Activated T-cell treated with anti-CD3 and anti-CD28 coated beads, Interleukin-2, amount 50 U/mL, for 4 hours (primary cell): ENCODE measurements at regions not wholly inside any gene's neighbourhood (a gene's known extent, or its start where the extent isn't known, plus 50 kb on each side); places are given as distances from the start of the nearest gene placed in this dataset.

Experiments used
- ATAC-seq, 2 donors: fragments of 200-7000 bp; cut with Tn5 transposase; one replicate each; pipeline ENCODE4 v1.10.0; 2021
- DNase-seq: peaks from one replicate; pipeline ENCODE4 v3.0.0-alpha.2; 2020
- H3K27me3 Mint-ChIP-seq: one replicate; pipeline ENCODE4 v1.8.0; 2021; ENCODE audit warnings: low read depth, mixed read lengths
- H3K36me3 Mint-ChIP-seq: one replicate; pipeline ENCODE4 v1.8.0; 2022; ENCODE audit warnings: mixed read lengths; ENCODE audit not compliant: insufficient read depth
- H3K4me1 Mint-ChIP-seq: one replicate; pipeline ENCODE4 v1.8.0; 2021; ENCODE audit warnings: low read depth, mixed read lengths
- H3K4me3 Mint-ChIP-seq: one replicate; pipeline ENCODE4 v1.8.0; 2021; ENCODE audit warnings: mild to moderate bottlenecking, moderate library complexity, mixed read lengths
- H3K9me3 Mint-ChIP-seq: one replicate; pipeline ENCODE4 v1.8.0; 2021; ENCODE audit warnings: mixed read lengths

DNA sequence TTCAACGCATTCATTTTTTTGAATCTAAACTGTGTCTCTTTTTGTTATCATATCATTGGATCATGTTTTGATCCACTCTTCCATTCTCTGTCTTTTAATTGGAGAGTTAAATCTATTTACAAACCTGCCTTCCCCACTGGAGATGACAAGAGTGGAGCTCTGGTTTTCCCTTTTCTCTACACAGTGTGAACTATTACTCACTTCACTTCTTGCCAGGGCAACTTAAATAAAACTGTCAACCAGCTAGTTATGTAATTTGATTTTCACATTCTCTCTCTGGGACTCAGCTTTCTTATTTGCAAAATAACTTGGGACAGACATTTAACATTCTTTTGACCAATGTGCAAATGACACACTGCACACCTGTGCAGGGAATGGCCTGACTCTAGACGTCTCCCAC is 230.8 kb upstream of the CST7 start:
- Mint-ChIP-seq H3K4me1 (no peaks in the 10 kb centered on the region), H3K27me3 (peaks cover 3% of the 10 kb centered on the region), H3K36me3 (peaks cover 4% of the 10 kb centered on the region), H3K4me3 (no peak overlapping the region), H3K9me3 (peaks cover 8% of the 10 kb centered on the region)
- DNase-seq (no peak), ATAC-seq (no peak)

DNA sequence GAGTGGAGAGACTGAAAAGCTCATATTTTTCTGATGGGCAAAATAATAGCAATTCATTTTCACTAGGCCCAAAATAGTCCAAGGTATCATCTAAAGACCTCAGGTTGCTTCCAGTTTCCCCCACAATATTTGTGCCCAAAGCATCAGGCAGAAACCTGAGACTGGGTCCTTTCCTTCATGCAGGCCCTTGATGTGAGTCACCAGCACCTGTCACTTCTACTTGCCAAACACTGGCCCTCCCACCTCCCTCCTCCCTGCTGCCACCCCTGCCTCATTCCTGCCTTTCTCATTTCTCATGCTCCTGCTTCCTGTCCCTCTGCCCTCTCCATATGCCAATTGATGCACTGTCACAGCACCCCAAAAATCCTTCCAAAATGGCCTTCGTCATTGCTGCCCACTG is 230.4 kb upstream of the CST7 start:
- Mint-ChIP-seq H3K27me3 (peaks cover 5% of the 10 kb centered on the region), H3K9me3 (peaks cover 8% of the 10 kb centered on the region), H3K36me3 (peaks cover 4% of the 10 kb centered on the region), H3K4me3 (no peak overlapping the region), H3K4me1 (no peaks in the 10 kb centered on the region)
- no peak for ATAC-seq
- no peak for DNase-seq

DNA sequence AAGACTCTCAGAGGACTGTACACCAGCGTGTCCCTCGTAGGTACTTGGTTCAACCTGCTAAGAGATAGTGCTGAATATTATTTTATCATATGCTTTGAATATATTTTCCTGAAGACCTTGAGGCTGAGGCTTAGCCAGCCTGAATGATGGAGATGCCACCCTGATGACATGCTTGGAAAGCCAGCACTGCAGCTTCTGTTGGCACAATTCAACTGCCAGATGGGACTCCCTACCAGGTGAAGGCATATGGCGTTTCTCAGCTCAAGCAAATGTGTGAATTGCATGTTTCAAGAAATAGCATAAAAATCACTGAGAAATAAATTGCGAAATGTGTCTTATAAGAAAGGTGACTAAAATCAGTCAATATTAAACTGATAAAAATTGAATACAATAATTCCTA is 228.1 kb upstream of the CST7 start:
- DNase-seq (no peak), ATAC-seq (no peak)
- Mint-ChIP-seq H3K4me3 (no peak overlapping the region), H3K9me3 (no peaks in the 10 kb centered on the region), H3K36me3 (no peaks in the 10 kb centered on the region), H3K4me1 (no peaks in the 10 kb centered on the region), H3K27me3 (peaks cover 9% of the 10 kb centered on the region)

DNA sequence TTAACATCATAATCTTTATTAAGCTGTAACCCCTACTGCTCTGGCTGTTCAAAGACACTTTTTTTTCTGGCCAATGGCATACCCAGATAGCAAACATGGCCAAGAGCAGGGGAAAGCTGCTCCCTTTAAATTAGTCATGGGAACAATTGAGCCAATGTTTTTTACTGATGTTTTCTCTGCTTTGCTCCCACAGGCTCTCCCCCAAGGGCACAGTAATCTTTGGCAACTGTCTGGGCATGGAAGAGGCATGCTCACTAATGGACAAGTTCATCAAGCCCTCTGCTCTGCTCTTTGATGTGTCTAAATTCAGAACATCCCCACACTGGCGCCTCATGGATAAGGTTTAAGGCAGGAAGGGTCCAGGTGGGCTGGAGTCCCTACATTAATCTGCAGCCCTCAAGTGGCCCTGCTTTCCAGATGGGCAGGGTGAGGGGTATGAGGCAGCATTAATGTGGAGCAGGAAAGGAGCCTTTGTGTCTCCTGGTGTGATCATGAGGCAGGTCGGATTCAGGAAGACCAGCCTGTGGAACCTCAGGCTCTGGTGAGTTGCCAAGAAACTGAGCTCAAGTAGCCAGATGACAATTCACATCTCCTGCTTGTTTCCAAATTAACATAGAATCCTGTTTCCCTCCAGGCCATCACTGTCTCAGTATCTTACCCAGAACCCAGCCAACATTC is 227.0 kb upstream of the CST7 start:
- Mint-ChIP-seq H3K4me3 (no peak overlapping the region), H3K9me3 (no peaks in the 10 kb centered on the region), H3K4me1 (no peaks in the 10 kb centered on the region), H3K27me3 (peaks cover 9% of the 10 kb centered on the region), H3K36me3 (no peaks in the 10 kb centered on the region)
- no peak for DNase-seq
- ATAC-seq = no peak

DNA sequence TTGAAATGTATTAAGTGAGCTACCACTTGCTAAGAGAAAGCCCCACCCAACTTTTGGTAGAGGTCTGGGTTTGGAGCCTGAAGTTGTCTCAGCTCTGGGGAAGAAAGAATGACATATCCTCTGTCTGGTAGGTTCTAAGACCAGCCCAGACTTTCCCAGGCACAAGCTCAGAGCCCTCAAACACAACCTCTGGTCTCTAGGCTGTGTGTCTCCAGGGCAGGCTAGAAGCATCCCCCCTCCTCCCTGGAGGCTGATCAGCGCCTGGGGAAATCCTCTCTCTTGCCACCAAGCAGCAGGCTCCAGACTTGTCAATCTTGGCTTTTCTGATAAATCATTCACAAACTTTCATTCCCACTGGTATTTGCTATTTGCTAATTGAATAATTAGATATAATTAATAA is 226.5 kb upstream of the CST7 start:
- H3K4me1 Mint-ChIP-seq = no peaks in the 10 kb centered on the region
- H3K9me3 Mint-ChIP-seq = no peaks in the 10 kb centered on the region
- no peak for DNase-seq
- peaks cover 9% of the 10 kb centered on the region for H3K27me3 Mint-ChIP-seq
- no peak overlapping the region for H3K4me3 Mint-ChIP-seq
- H3K36me3 Mint-ChIP-seq = no peaks in the 10 kb centered on the region
- no peak for ATAC-seq

DNA sequence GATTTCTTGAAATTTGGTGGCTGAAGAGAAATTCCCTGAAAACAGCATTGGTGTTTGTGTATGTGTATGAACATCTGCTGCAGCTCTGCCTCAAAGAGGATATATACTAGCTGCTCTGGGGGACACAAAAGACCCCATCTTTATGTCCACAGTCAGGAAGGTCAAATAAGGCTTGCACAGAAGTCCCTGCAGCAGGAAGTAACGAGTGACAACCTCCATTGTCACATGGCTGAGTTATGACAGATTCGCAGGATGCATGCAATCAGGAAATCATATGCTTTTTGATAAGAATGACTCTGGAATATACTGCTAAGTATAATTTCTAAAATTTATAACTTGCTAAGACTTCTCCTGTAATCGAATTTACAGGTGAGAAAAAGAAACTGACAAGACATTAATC is 225.9 kb upstream of the CST7 start:
- H3K9me3 Mint-ChIP-seq = no peaks in the 10 kb centered on the region
- H3K27me3 Mint-ChIP-seq = peaks cover 9% of the 10 kb centered on the region
- ATAC-seq = no peak
- H3K4me1 Mint-ChIP-seq = no peaks in the 10 kb centered on the region
- no peaks in the 10 kb centered on the region for H3K36me3 Mint-ChIP-seq
- no peak overlapping the region for H3K4me3 Mint-ChIP-seq
- no peak for DNase-seq

DNA sequence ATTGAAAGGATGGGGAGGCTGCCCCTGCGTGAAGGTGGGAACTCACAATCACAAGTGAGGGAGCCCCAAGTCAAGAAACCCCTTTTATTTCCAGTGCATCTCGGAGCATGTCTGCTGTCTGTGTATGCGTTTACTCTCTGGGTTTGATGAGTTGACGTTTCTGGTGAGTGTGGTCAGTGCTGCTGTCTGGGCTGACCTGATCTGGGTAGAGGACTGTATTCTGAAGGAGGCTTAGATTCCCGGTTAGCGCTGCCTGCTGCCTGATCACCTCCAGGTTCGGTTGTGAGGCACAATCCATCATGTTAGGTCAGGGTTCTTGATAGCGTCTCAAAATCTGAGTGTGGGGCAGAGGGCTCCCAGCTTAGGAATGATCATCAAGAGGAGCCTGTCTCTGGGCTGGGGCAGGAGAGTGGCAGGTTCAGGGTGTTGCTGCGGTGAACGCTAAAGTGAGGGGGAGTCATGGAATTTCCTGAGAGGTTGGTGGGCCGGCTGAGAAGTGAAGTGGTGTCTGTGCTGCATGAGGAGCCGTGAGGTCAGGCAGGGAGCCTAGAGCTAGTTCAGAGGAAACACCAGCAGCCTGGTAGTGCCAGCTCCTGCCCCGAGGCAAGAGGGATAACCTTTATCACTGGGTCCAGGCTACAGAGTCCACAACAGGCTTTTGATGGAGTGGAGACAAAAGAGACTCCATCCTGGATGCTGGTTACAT is 225.3 kb upstream of the CST7 start:
- Mint-ChIP-seq H3K27me3 (peaks cover 9% of the 10 kb centered on the region), H3K4me3 (no peak overlapping the region), H3K36me3 (no peaks in the 10 kb centered on the region), H3K4me1 (no peaks in the 10 kb centered on the region), H3K9me3 (no peaks in the 10 kb centered on the region)
- DNase-seq = no peak
- ATAC-seq = no peak

DNA sequence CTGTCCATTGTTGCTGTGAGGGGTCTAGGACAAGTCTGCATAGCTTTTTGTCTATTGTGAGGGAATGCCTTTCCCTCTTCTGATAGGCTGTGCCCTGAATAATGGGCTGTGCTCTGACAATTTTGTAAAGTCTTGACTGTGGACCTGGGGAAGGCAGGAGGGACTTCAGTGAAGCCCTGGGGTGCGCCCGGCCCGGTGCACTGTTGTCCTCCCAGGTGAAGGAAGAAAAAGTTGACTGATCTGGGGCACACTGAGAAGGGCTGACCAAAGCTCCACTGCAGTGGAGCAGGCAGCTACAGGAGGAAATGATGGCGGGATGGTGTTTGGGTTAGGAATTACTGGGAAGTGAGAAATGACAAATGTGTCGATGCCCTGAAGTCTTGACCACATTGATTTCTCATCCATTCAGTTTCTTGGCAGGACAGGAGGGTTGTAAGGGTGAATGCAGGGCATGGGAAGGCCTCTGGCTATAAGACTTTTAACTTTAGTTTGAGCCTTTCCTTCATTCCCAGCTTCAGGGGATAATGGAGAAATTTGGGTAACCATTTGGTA is 224.0 kb upstream of the CST7 start:
- H3K36me3 Mint-ChIP-seq = no peaks in the 10 kb centered on the region

DNA sequence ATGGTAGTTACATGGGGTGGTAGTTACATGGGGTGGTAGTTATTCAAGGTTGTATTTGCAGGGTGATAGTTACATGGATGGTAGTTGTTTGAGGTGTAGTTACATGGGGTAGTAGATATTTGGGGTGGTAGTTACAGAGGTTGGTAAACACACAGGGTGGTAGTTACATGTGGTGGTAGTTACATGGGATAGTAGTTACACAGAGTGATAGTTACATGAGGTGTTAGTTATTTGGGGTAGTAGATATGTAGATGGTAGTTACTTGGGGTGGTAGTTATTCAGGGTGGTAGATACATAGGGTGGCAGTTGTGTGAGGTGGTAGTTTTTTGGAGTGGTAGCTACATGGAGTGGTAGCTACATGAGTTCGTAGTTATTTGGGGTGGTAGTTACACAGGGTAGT is 221.3 kb upstream of the CST7 start:
- no peaks in the 10 kb centered on the region for H3K4me1 Mint-ChIP-seq
- DNase-seq = no peak
- H3K9me3 Mint-ChIP-seq = no peaks in the 10 kb centered on the region
- peaks cover 6% of the 10 kb centered on the region for H3K27me3 Mint-ChIP-seq
- ATAC-seq = no peak
- H3K4me3 Mint-ChIP-seq = no peak overlapping the region
- no peaks in the 10 kb centered on the region for H3K36me3 Mint-ChIP-seq

More for the DNA sequence above, 224.0 kb upstream of the CST7 start:
- ATAC-seq = no peak
- no peak for DNase-seq
- Mint-ChIP-seq H3K4me1 (no peaks in the 10 kb centered on the region), H3K9me3 (no peaks in the 10 kb centered on the region), H3K4me3 (no peak overlapping the region), H3K27me3 (peaks cover 9% of the 10 kb centered on the region)

DNA sequence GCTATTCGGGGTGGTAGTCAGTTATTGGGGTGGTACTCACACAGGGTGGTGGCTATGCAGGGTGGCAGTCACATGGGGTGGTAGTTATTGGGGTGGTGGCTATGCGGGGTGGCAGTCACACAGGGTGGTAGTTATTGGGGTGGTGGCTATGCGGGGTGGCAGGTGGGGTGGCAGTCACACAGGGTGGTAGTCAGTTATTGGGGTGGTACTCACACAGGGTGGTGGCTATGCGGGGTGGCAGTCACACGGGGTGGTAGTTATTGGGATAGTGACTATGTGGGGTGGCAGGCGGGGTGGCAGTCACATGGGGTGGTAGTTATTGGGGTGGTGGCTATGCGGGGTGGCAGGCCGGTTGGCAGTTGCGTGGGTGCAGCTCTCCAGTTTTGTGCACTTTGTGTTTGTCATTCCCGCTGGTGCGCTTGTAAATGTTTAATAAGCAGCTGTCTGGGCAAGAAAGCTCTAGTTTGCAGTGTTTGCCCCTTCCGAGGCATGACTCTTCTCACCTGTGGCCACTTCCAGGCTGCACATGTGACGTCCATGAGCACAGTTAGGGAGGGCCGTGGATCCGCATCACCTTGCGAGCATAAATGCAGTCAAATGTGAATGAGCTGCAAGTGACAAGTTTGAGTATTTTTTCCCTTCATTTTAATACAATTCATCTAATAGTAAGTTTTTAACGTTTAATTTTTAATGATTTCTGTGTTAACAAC is 219.0 kb upstream of the CST7 start:
- ATAC-seq (no peak), DNase-seq (no peak)
- Mint-ChIP-seq H3K36me3 (no peaks in the 10 kb centered on the region), H3K4me1 (no peaks in the 10 kb centered on the region), H3K27me3 (no peaks in the 10 kb centered on the region), H3K9me3 (no peaks in the 10 kb centered on the region), H3K4me3 (no peak overlapping the region)

DNA sequence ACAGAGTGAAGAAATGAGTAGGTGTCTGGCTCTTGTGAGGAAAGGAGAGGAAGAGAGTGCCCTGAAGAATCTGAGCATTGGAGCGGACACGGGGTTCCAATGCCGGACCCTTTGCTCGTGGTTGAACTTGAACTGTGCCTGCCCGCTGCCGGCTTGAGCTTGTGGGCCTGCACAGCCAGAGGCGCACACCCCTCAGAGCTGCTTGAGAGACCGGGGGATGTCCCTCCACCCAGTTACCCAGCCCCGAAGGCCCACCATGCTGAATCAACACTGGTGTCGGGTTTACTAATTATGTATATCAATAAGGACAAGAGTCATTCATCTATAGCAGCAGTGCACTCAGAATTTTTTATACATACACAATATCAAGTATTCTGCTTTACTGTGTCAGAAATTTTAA is 218.3 kb upstream of the CST7 start:
- no peaks in the 10 kb centered on the region for H3K27me3 Mint-ChIP-seq
- ATAC-seq = no peak

DNA sequence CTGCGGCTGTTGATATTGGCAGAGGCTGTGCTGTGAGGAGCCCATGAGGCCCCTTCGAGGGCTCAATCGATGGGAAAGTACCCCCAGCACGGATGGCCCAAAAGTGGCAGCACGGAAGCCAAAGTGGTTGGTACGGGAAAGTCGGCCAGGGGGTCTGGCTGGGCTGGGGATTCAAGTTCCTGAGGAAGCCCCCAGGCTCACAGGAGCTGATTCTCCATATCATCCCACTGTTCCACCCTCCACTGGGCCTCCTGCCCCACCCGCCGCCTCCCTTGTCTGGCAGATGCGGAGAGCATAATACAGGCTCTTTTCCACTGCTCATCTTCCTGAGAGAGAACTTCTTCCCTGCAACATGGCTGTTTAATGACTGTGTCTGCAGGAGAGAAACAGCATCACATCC is 217.8 kb upstream of the CST7 start:
- Mint-ChIP-seq H3K27me3 (no peaks in the 10 kb centered on the region), H3K4me3 (no peak overlapping the region), H3K9me3 (no peaks in the 10 kb centered on the region), H3K4me1 (no peaks in the 10 kb centered on the region), H3K36me3 (no peaks in the 10 kb centered on the region)
- ATAC-seq = no peak
- no peak for DNase-seq

More for the DNA sequence above, 218.3 kb upstream of the CST7 start:
- DNase-seq = no peak
- Mint-ChIP-seq H3K9me3 (no peaks in the 10 kb centered on the region), H3K4me1 (no peaks in the 10 kb centered on the region), H3K36me3 (no peaks in the 10 kb centered on the region), H3K4me3 (no peak overlapping the region)

DNA sequence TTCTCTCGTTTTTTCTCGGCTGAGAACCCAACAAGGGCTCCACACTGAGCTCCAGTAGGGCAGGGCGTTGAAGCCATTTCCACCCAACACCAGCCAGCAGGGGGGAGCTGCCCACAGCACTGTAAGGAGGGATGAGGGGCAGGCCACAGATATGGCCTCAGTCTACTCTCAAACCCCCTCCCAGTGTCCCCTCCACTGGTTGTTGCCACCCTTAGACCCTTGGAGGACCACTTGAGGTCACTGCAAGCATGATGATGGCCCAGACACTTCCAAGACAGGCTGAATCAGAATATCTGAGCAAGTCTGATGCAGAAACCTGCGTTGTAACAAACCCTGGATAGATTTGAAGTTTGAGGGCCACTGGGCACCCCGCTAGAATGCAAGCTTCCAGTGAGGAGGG is 217.0 kb upstream of the CST7 start:
- H3K27me3 Mint-ChIP-seq = no peaks in the 10 kb centered on the region
- no peaks in the 10 kb centered on the region for H3K4me1 Mint-ChIP-seq
- H3K36me3 Mint-ChIP-seq = no peaks in the 10 kb centered on the region
- H3K9me3 Mint-ChIP-seq = no peaks in the 10 kb centered on the region
- ATAC-seq (peak in 1 of 2 donors; percentile 23), DNase-seq (no peak)
- H3K4me3 Mint-ChIP-seq = no peak overlapping the region

DNA sequence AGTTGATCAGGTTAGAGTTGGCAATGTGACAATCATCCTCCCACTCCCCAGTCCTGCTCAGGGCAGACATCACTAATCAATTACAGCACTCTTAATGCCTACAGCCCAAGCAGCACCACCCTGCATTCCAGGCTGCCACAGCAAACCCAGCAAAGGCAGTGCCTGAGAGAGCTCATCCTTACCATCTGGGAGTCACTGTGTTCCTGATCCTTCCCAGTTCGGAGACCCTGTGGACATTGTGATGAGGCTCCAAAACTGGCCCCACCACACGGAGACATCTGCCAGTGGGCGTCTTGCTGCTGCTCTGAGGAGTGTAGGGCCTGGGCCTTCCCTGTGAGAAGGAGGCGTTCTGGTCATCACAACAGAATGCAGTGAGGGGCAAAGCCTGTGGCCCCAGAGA is 216.5 kb upstream of the CST7 start:
- Mint-ChIP-seq H3K36me3 (no peaks in the 10 kb centered on the region), H3K4me1 (no peaks in the 10 kb centered on the region), H3K9me3 (no peaks in the 10 kb centered on the region), H3K27me3 (no peaks in the 10 kb centered on the region), H3K4me3 (no peak overlapping the region)
- no peak for ATAC-seq
- DNase-seq = no peak

DNA sequence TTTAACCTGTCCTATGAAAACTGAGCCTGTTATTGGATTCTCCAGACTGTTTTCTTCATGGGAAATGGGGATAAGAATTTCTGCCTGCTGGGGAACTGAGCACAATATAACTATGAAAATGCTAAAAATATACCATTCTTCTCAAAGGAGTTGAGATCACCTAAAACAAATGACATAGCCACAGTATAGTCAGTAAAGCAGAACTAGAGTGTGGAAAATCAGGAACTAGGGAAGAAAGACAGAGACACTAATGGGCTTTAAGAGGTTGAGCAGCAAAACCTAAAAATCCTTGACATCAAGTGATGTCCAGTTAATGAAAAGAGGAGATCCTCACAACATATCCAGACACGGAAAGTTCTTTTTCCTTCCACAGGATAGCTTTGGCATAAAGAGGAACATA is 215.7 kb upstream of the CST7 start:
- H3K36me3 Mint-ChIP-seq = no peaks in the 10 kb centered on the region
- H3K4me1 Mint-ChIP-seq = no peaks in the 10 kb centered on the region
- no peak overlapping the region for H3K4me3 Mint-ChIP-seq
- no peak for DNase-seq
- H3K9me3 Mint-ChIP-seq = no peaks in the 10 kb centered on the region
- no peaks in the 10 kb centered on the region for H3K27me3 Mint-ChIP-seq
- no peak for ATAC-seq
